Renal cortex interstitium (tissue), 11 donors: ENCODE measurements at regions not wholly inside any gene's neighbourhood (a gene's known extent, or its start where the extent isn't known, plus 50 kb on each side); places are given as distances from the start of the nearest gene placed in this dataset.

Source experiments
- DNase-seq, 11 donors: peaks; one replicate each; pipeline ENCODE4 v3.0.0-alpha.2; 2013; ENCODE audit warnings: low read depth in 9 of 11, low spot score in 4 of 11; ENCODE audit errors: extremely low read depth in 1 of 11

DNA sequence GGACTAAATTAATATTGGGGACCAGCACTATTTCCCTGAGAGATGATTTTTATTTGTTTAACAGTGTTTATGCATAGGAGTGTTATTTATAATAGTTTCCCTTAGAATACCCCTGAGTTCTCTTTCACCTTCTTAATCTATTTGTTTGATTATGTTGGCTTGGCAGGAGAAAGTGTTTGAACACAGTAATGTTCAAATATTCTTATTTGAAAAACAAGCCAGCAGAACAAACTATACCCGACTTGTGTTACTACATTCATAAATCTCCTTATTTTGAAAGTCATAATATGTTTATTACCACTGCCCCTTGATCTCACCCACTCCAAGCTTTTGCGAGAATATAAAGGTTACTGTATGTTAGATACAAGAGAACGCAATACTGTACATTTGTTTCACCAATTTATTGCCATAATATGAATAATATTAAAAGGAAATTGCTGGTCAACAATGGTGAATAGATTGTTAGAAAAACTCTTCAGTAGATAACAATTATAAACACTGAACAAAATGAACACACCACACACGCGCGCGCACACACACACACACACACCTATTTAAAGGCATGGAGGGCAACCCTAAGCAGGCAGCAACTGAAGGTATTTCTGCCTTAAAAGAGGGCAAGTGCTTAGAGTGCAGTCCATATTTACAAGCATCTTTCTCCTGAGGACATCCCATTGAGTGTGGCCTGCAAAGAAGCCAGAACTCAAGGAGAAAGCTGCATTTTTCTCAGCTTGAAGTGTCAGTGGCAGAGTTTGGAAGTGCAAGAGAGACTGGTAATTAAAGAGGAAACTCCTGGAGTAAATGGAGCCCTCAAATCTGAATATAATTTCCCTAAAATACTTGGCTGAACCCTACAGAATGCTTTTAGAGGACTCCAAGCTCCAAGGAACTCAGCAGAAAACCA, 279.4 kb upstream of the MAN1A1 start:
- no peak for DNase-seq

DNA sequence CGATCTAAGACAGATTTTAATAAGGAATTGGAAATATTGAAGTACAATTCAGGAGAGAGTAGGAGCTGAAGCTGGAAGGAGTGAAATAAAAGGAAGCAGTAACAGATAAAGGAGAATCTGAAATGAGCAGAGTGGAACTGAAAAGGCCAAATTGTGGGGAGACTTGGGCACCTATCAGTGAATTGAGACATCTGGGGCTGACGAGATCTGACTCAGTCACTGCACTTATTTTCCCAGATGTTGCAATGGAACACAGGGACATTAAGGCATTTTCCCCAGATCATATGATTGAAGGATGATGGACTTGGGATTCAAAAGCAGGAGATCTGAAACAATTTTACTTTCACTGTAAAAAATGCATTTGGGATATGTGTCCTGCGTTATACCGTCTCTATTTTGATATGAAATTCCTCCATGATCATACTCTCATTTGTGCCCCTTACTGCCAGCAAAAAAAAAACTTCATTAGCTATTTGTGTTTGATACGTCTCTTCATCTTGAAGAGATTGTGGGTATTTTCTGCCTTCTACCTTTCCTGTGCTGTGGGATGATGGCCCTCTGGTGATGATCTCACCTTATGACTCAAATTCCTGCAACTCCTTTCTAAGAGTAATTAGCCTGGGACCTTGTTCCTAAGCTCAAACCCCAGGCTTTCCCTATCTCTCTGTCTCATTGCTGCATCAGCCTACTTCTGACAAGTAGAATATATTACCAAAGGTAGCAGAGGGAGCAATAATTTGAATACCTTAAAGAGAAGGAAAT, 278.5 kb upstream of the MAN1A1 start:
- DNase-seq, result no peak

- DNase-seq, result no peak
Measured at GRCh38 chr6:119626884-119627619, 277.5 kb upstream of the MAN1A1 start.

DNA sequence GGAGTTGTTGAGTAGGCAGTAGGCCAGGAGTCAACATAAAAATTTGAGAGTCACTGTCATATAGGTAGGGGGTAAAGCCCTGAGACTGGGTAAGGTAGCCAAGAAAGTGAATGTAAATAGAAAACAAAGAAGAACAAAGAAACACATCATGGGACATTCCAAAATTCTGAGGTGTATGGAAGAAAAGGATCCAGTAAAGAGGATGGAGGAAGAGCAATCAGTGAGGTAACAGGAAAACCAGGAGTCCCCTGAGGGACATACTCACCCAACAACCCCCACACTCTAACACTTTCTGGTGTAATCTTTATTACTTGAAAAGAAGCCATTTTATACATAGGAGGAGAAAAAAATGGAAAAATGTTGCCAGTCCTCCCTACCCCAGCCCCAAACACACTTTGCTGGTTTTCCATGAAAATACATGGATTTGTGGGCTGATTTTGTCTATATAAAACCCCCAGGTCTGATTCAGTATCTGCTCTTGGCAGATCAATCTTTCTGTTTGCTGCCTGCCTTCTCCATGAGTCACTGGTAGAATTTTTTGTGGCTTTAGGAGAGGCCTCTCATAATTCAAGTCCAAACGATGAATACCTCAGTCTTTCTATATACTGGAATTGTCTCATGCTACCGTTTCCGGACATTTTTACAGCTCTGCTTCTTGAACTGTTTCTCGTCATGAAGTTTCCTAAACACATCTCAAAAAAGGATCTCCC, 271.4 kb upstream of the MAN1A1 start:
- no peak for DNase-seq

GRCh38 chr6:119614138-119614537, 264.6 kb upstream of the MAN1A1 start:
- DNase-seq, result no peak

DNA sequence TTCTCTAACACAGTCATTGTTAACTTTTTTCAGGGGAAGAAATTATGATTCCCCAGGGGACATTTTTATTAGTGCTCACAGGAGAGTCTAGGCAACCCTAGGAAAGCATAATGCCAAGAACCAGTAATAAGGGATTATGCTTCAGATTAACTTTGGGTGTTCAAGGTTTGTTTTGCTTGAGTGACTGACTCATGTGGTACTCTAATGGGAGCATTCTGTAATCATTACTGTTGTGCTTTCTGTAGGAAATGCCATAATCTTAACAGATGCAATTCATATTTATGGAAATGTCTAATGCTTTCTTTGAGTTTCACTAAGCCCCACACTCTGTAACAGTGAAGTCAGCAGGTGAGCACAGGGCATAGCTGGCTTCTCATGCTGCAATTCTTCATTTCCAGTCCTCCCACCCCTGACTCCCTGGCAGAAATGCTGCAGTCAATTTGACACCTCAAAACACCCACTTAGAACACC, 263.4 kb upstream of the MAN1A1 start:
- no peak for DNase-seq

- no peak for DNase-seq
Measured at GRCh38 chr6:119612176-119612891, 262.8 kb upstream of the MAN1A1 start.

GRCh38 chr6:119610754-119611153, 261.2 kb upstream of the MAN1A1 start:
- DNase-seq, result no peak

GRCh38 chr6:119610265-119610664, 260.7 kb upstream of the MAN1A1 start:
- no peak for DNase-seq

GRCh38 chr6:119609865-119610264, 260.3 kb upstream of the MAN1A1 start:
- DNase-seq, result no peak

DNA sequence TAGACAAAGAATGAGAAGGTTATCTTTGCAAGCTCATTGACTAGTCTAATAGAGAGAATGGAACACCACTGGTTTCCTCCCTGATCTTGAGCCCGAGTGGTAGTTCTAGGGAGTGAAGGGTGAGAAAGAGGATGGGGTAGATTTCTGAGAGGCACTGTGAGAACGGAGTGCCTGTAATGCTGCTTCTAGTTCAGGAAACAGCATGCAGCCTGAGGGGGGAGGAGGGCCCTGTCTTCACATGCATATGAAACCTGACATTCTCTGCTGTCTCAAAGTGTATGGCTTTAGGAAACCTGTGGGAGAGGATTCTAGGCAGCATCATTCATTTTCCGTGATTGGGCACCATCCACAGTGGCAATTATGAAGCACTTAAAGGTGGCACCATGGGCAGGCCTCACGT, 259.4 kb upstream of the MAN1A1 start:
- DNase-seq, result no peak

DNA sequence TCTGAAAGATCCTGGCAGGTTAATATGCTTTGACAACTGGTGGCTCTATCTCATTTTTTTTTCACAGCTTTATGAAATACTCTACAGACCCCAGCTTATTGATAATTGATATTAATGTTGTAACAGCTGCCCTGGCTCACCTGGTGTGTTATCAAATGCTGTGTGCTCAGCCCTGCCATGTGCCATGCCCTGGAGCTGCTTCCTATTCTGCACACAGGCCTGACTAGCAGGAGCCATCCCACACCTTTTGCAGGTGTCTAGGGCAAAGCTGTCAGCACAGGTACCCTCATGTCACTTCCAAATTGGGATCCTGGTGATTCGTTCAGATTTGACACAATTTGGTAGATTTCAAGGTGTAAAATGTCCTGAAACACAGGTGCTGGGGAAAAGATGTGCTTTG, 254.6 kb upstream of the MAN1A1 start:
- DNase-seq, result no peak

GRCh38 chr6:119603501-119603900, 253.9 kb upstream of the MAN1A1 start:
- no peak for DNase-seq

DNA sequence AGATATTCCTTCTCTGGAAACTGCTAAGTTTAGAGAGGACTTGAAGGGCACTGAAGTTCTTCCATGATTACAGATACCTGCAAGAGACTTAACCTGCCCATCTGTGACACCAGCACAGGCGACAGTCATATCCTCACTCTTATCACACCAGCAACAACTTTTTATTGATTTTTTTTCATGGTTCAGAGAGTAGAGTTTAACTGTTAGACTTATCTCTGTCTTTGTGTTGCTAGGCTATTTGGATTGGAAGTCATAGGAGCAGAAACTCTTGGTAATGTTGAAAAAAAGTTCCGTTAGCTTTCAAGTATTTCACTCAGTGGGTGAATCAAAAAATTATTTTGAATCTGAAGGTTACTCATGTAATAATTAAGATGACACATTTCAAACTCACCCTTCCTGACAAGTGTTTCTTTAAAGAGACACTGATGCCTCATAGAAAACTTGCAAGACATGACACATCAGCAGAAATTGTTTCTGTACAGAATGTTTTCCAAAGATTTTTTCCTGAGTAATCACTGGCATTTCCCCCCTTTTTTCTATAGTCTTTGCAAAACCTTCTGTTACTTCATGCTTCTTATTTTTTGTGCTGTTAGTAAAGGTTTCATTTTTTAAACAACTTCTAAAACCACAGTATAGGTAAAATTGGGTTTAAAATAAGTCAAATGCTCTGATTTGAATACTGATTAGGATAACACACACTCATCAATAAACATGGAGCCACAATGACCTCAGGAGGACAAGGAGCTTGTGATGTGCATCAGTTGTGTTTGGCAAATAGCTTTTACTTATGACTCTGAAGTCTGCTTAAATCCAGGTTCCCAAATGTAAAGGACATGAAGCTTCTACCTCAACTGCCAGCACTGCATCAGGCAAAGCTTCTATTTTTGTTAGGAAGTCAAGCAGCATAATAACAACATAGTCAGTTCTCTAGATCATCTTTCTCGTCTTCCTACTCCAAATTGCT, 252.9 kb upstream of the MAN1A1 start:
- no peak for DNase-seq

GRCh38 chr6:119598883-119599282, 249.3 kb upstream of the MAN1A1 start:
- no peak for DNase-seq

- DNase-seq, result no peak
Measured at GRCh38 chr6:119594907-119595306, 245.3 kb upstream of the MAN1A1 start.

- no peak for DNase-seq
Measured at GRCh38 chr6:119591235-119591634, 241.7 kb upstream of the MAN1A1 start.
